GM20431 (cell line): ENCODE measurements at regions not wholly inside any gene's neighbourhood (a gene's known extent, or its start where the extent isn't known, plus 50 kb on each side); places are given as distances from the start of the nearest gene placed in this dataset.

Experiments
- in situ Hi-C: fragments of 300-500 bp; cut with MseI, MboI; formaldehyde crosslinking; loops from one replicate; pipeline ENCODE4 v1.15.0; 2020; ENCODE audit warnings: low sequenced_read_pairs; ENCODE audit not compliant: unreplicated experiment

DNA sequence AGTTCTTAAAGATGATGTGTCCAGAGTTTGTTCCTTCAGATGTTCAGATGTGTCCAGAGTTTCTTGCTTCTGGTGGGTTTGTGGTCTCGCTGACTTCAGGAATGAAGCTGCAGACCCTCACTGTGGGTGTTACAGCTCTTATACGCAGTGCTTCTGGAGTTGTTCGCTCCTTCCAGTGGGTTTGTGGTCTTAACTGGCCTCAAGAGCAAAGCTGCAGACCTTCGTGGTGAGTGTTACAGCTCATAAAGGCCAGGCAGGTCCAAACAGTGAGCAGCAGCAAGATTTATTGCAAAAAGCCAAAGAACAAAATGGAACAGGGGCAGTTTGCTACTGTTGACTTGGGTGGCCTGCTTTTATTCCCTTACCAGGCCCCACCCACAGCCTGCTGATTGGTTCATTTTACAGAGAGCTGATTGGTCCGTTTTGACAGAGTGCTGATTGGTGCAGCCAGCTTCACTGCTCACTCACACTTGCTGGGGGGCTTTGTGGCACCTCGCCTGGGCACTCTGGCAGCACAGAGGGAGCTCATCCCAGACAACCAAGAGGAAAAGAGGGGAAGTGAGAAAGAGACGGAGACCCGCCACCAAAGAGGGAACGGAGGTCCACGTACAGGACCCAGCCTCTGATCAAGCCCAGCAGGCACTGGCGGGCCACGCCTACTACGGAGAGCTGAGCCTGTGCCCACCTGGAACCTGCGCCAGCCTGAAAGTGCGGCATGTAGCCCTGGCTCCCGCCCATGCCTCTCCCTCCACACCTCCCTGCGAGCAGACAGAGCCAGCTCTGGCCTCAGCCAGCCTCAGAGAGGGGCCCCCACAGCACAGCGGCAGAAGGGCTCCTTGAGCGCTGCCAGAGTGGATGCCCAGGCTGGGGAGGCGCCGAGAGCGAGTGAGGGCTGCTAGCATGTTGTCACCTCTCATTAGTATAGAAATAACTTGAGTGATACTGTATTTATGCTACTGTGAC lies 55.8 kb upstream of the SEMA3C start:
- in situ Hi-C loops, result no loop called here

DNA sequence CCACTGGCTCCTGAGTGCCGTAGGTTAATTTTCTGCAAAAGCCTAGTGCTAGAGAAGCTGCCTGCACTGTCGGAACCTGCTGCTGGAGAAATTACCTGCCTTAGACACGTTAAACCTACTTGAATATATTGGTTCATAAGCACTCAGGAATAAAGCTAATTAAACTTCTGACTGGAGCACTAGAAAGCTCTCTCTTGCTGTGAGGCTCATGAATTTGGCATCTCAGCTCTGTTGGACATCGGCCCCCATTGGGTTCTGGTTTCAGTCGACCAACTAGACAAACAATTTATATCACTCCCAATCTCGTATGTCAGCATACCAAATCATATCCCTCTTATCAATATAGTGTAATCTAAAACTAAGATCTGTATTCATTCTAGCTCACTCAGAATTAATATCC lies 52.4 kb upstream of the SEMA3C start:
- in situ Hi-C loops, result no loop called here
